HCT116 (cell line): ENCODE measurements at regions not wholly inside any gene's neighbourhood (a gene's known extent, or its start where the extent isn't known, plus 50 kb on each side); places are given as distances from the start of the nearest gene placed in this dataset.

Experiments
- ATF3 ChIP-seq: IDR thresholded peaks from 2 replicates; pipeline ENCODE4 v1.6.1; 2012
- FOSL1 ChIP-seq: IDR thresholded peaks from 2 replicates; pipeline ENCODE4 v1.6.1; 2012; ENCODE audit warnings: low read depth
- POLR2A ChIP-seq: IDR thresholded peaks from 2 replicates; pipeline ENCODE4 v1.7.0; 2011; ENCODE audit warnings: borderline replicate concordance; ENCODE audit not compliant: insufficient read depth, insufficient read length; ENCODE audit errors: extremely low read depth
- POLR2AphosphoS5 ChIP-seq: IDR thresholded peaks from 2 replicates; pipeline ENCODE4 v1.6.1; 2011; ENCODE audit warnings: mild to moderate bottlenecking, low read depth, low read length, moderate library complexity
- REST ChIP-seq: IDR thresholded peaks from 2 replicates; pipeline ENCODE4 v1.6.1; 2012; ENCODE audit warnings: low read depth
- SIN3A ChIP-seq: IDR thresholded peaks from 2 replicates; pipeline ENCODE4 v1.6.1; 2012; ENCODE audit warnings: low read depth
- SP1 ChIP-seq: IDR thresholded peaks from 2 replicates; pipeline ENCODE4 v1.6.1; 2012; ENCODE audit warnings: low read depth
- TF ChIP-seq, protein P1 (sequence below), 3 experiments: fragments of 200-600 bp in 1 of 3; sonication (generic) in 1 of 3; IDR thresholded peaks in 2 of 3; conservative IDR thresholded peaks in 1 of 3; 2 replicates each; pipeline ENCODE4 v1.5.1; 2012 to 2017; ENCODE audit warnings: low read depth in 2 of 3, low read length in 2 of 3, antibody characterized with exemption in 1 of 3, borderline replicate concordance in 1 of 3, control low read depth in 1 of 3, mild to moderate bottlenecking in 1 of 3, mixed read lengths in 1 of 3, mixed run types in 1 of 3, moderate library complexity in 1 of 3; ENCODE audit not compliant: insufficient read depth in 1 of 3
- TF ChIP-seq, protein P2 (sequence below): IDR thresholded peaks from 2 replicates; pipeline ENCODE4 v1.6.1; 2012

GRCh38 chr13:70502944-70503343, 394.7 kb upstream of the KLHL1 start:
- TF ChIP-seq REST (no peak), POLR2AphosphoS5 (no peak), POLR2A (no peak), FOSL1 (no peak), SP1 (no peak), SIN3A (no peak), ATF3 (no peak)
- TF ChIP-seq, protein P1, sequence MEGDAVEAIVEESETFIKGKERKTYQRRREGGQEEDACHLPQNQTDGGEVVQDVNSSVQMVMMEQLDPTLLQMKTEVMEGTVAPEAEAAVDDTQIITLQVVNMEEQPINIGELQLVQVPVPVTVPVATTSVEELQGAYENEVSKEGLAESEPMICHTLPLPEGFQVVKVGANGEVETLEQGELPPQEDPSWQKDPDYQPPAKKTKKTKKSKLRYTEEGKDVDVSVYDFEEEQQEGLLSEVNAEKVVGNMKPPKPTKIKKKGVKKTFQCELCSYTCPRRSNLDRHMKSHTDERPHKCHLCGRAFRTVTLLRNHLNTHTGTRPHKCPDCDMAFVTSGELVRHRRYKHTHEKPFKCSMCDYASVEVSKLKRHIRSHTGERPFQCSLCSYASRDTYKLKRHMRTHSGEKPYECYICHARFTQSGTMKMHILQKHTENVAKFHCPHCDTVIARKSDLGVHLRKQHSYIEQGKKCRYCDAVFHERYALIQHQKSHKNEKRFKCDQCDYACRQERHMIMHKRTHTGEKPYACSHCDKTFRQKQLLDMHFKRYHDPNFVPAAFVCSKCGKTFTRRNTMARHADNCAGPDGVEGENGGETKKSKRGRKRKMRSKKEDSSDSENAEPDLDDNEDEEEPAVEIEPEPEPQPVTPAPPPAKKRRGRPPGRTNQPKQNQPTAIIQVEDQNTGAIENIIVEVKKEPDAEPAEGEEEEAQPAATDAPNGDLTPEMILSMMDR (IDR thresholded peaks at IDR 0.05 in 2 of 3, conservative IDR thresholded peaks at IDR 0.05 in 1 of 3; ENCODE audit: borderline replicate concordance in 1 of 3, insufficient read depth in 1 of 3, low read depth in 2 of 3, low read length in 2 of 3): no peak
- TF ChIP-seq, protein P2, sequence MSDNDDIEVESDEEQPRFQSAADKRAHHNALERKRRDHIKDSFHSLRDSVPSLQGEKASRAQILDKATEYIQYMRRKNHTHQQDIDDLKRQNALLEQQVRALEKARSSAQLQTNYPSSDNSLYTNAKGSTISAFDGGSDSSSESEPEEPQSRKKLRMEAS: no peak
